MCF 10A (cell line): ENCODE measurements at regions not wholly inside any gene's neighbourhood (a gene's known extent, or its start where the extent isn't known, plus 50 kb on each side); places are given as distances from the start of the nearest gene placed in this dataset.
"Not testable (repeated sequence)": the region's sequence is repeated elsewhere in the genome, so short reads cannot be mapped to it uniquely, and the experiment has no call there.

ENCODE experiments used
- BruUV-seq: library from RNA; stranded (reverse); fragments of 400-500 nt; replicated peaks from 2 replicates; lab custom pipeline; 2021; lab: Mats Ljungman, UMichigan
- CTCF ChIA-PET: fragments of 300-600 bp; sonication (Branson Sonifier 250); formaldehyde crosslinking; extraction: SDS; loops from one replicate; lab custom pipeline; 2021; ENCODE audit warnings: antibody characterized with exemption, inconsistent platforms; lab: Yijun Ruan, JAX
- POLR2A ChIA-PET: fragments of 300-600, 350-650 bp; sonication (Branson Sonifier 250); formaldehyde crosslinking; extraction: SDS; loops from one replicate; lab custom pipeline; 2020; ENCODE audit warnings: antibody characterized with exemption, inconsistent platforms; lab: Yijun Ruan, JAX
- DNase-seq: peaks from one replicate; pipeline ENCODE4 v3.0.0-alpha.2; 2018; ENCODE audit not compliant: unreplicated experiment
- H3K27ac Mint-ChIP-seq: one replicate; pipeline ENCODE4 v1.8.0; 2022; ENCODE audit warnings: mild to moderate bottlenecking, low read depth, mixed read lengths; ENCODE audit not compliant: unreplicated experiment
- H3K27me3 Mint-ChIP-seq: one replicate; pipeline ENCODE4 v1.8.0; 2022; ENCODE audit warnings: mixed read lengths; ENCODE audit not compliant: insufficient read depth, unreplicated experiment
- H3K36me3 Mint-ChIP-seq: one replicate; pipeline ENCODE4 v1.8.0; 2022; ENCODE audit warnings: mild to moderate bottlenecking, moderate library complexity, mixed read lengths; ENCODE audit not compliant: insufficient read depth, unreplicated experiment
- H3K4me1 Mint-ChIP-seq: one replicate; pipeline ENCODE4 v1.8.0; 2022; ENCODE audit warnings: mixed read lengths; ENCODE audit not compliant: insufficient read depth, unreplicated experiment
- H3K4me3 Mint-ChIP-seq: one replicate; pipeline ENCODE4 v1.8.0; 2022; ENCODE audit warnings: mild to moderate bottlenecking, moderate library complexity, mixed read lengths; ENCODE audit not compliant: unreplicated experiment
- H3K9me3 Mint-ChIP-seq: one replicate; pipeline ENCODE4 v1.8.0; 2022; ENCODE audit warnings: mixed read lengths; ENCODE audit not compliant: unreplicated experiment
- intact Hi-C: fragments of 100-400 bp; cut with micrococcal nuclease; formaldehyde crosslinking; loops from 2 replicates; pipeline ENCODE4 v1.14.1; 2022
- TF ChIP-seq, protein P1 (sequence below): fragments of 200-600 bp; IDR thresholded peaks from one replicate; pipeline ENCODE4 v1.8.0; 2022; ENCODE audit warnings: antibody characterized with exemption, mild to moderate bottlenecking; ENCODE audit not compliant: unreplicated experiment

DNA sequence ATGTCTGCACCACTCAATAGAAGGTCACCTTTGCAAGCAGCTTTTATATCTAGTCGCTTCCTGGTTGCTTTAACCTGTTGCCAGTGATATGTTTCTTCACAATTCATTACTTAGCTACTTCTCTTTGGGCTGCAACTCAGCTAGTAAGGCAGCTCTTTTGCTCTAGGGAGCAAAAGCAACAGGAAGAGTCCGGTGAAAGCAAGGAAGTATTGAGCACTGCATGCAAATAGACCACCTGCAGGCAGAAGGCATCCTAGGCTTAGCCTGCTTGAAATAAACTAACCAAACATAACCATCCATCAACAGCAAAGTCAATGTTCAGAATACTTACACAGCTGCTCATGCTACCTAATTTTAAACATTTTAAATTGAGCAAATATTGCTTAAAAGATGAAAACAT lies 529.2 kb upstream of the LINC00305 start:
- TF ChIP-seq, protein P1, sequence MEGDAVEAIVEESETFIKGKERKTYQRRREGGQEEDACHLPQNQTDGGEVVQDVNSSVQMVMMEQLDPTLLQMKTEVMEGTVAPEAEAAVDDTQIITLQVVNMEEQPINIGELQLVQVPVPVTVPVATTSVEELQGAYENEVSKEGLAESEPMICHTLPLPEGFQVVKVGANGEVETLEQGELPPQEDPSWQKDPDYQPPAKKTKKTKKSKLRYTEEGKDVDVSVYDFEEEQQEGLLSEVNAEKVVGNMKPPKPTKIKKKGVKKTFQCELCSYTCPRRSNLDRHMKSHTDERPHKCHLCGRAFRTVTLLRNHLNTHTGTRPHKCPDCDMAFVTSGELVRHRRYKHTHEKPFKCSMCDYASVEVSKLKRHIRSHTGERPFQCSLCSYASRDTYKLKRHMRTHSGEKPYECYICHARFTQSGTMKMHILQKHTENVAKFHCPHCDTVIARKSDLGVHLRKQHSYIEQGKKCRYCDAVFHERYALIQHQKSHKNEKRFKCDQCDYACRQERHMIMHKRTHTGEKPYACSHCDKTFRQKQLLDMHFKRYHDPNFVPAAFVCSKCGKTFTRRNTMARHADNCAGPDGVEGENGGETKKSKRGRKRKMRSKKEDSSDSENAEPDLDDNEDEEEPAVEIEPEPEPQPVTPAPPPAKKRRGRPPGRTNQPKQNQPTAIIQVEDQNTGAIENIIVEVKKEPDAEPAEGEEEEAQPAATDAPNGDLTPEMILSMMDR = no peak
- Mint-ChIP-seq H3K4me3 (no peak overlapping the region), H3K36me3 (no peaks in the 10 kb centered on the region), H3K9me3 (no peaks in the 10 kb centered on the region), H3K27ac (no peak overlapping the region), H3K27me3 (peaks cover 38% of the 10 kb centered on the region), H3K4me1 (peaks cover 5% of the 10 kb centered on the region)
- no TSS peak for BruUV-seq
- CTCF ChIA-PET = interaction anchor here (0.8 kb wide), 1 partner anchor 14 kb away, joined by 3 read pairs; no protein-coding TSS in a partner anchor
- intact Hi-C loops = no loop called here
- no peak for DNase-seq
- POLR2A ChIA-PET = interaction anchor here (0.6 kb wide), 1 partner anchor 984 kb away, joined by 4 read pairs; no protein-coding TSS in a partner anchor

DNA sequence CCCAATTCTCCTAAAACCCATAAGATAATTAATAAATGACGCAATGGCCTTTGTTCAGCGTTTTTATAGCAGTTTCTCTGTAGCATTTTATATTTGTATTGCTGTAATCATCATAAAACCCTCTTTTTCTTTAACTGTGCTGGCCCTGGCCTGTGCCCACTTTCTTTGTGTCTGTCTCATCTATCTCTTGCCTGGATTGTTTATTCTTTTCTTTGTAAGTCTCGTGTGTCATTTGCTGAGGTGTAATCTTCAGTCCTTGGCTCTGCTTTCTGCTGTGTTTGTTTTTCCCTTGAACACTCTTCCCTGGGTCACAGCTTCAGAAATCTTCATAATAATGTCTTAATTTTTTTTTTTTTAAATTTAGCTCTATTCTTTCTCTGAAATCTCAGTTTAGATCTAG lies 525.8 kb upstream of the LINC00305 start:
- ChIA-PET CTCF (no interaction called here), POLR2A (no interaction called here)
- H3K27ac Mint-ChIP-seq = no peak overlapping the region
- H3K36me3 Mint-ChIP-seq = no peaks in the 10 kb centered on the region
- no peak overlapping the region for H3K4me3 Mint-ChIP-seq
- DNase-seq = no peak
- intact Hi-C loops = no loop called here
- H3K27me3 Mint-ChIP-seq = peaks cover 21% of the 10 kb centered on the region
- peaks cover 4% of the 10 kb centered on the region for H3K9me3 Mint-ChIP-seq
- TF ChIP-seq, protein P1 = no peak
- BruUV-seq = no TSS peak
- H3K4me1 Mint-ChIP-seq = no peaks in the 10 kb centered on the region

GRCh38 chr18:64671293-64671692 lies 522.4 kb upstream of the LINC00305 start:
- H3K4me3 Mint-ChIP-seq, intact Hi-C loops, H3K36me3 Mint-ChIP-seq, H3K4me1 Mint-ChIP-seq, H3K27ac Mint-ChIP-seq, DNase-seq, H3K9me3 Mint-ChIP-seq, BruUV-seq, POLR2A ChIA-PET: not testable (repeated sequence)
- CTCF ChIA-PET = interaction anchor here (0.6 kb wide), 1 partner anchor 627 kb away, joined by 3 read pairs; no protein-coding TSS in a partner anchor
- H3K27me3 Mint-ChIP-seq = peaks cover 21% of the 10 kb centered on the region

GRCh38 chr18:64668461-64668962 lies 519.6 kb upstream of the LINC00305 start:
- intact Hi-C loops = no loop called here
- CTCF ChIA-PET = interaction anchor here (0.6 kb wide), 1 partner anchor 30 kb away, joined by 4 read pairs; no protein-coding TSS in a partner anchor
- Mint-ChIP-seq H3K27ac (no peak overlapping the region), H3K36me3 (no peaks in the 10 kb centered on the region), H3K4me1 (no peaks in the 10 kb centered on the region), H3K27me3 (peaks cover 7% of the 10 kb centered on the region), H3K9me3 (peaks cover 4% of the 10 kb centered on the region), H3K4me3 (no peak overlapping the region)
- BruUV-seq = no TSS peak
- peak; percentile 5 for DNase-seq
- POLR2A ChIA-PET = interaction anchor here (0.6 kb wide), 1 partner anchor 124 kb away, joined by 3 read pairs; no protein-coding TSS in a partner anchor
- TF ChIP-seq, protein P1 = no peak
